NB4 (cell line): ENCODE measurements at regions not wholly inside any gene's neighbourhood (a gene's known extent, or its start where the extent isn't known, plus 50 kb on each side); places are given as distances from the start of the nearest gene placed in this dataset.

ENCODE experiments used
- DNase-seq: peaks from one replicate; pipeline ENCODE4 v3.0.0; 2010; ENCODE audit warnings: low read depth
- H3K4me3 ChIP-seq: one replicate; pipeline ENCODE4 v1.5.1; 2011; ENCODE audit warnings: mild to moderate bottlenecking, low read depth, low read length, moderate library complexity
- CTCF ChIP-seq: IDR thresholded peaks from one replicate; pipeline ENCODE4 v1.5.1; 2012; ENCODE audit warnings: low read depth, low read length
- MAX ChIP-seq: IDR thresholded peaks from 2 replicates; pipeline ENCODE4 v1.6.1; 2011; ENCODE audit warnings: low read depth, low read length
- MYC ChIP-seq: IDR thresholded peaks from 2 replicates; pipeline ENCODE4 v1.6.1; 2011; ENCODE audit warnings: low read depth, low read length
- POLR2A ChIP-seq: IDR thresholded peaks from 2 replicates; pipeline ENCODE4 v1.6.1; 2011; ENCODE audit warnings: mild to moderate bottlenecking; ENCODE audit not compliant: insufficient read length; ENCODE audit errors: extremely low read depth

- no peak overlapping the region for H3K4me3 ChIP-seq
- no peak for DNase-seq
- TF ChIP-seq MAX (no peak), MYC (no peak), CTCF (no peak), POLR2A (no peak)
These were observed 177.2 kb upstream of the MYO3A start for GRCh38 chr10:25756784-25757183.

GRCh38 chr10:25758041-25758457 lies 176.0 kb upstream of the MYO3A start:
- TF ChIP-seq MAX: no peak
- peak; percentile 53 for TF ChIP-seq CTCF
- no peak for TF ChIP-seq POLR2A
- TF ChIP-seq MYC: no peak
- peak; percentile 45 for DNase-seq
- no peak overlapping the region for H3K4me3 ChIP-seq

GRCh38 chr10:25758511-25758910 lies 175.5 kb upstream of the MYO3A start:
- no peak overlapping the region for H3K4me3 ChIP-seq
- TF ChIP-seq CTCF (no peak), MAX (no peak), POLR2A (no peak), MYC (no peak)
- no peak for DNase-seq

- no peak for TF ChIP-seq POLR2A
- TF ChIP-seq MYC: no peak
- no peak for TF ChIP-seq CTCF
- TF ChIP-seq MAX: no peak
- no peak overlapping the region for H3K4me3 ChIP-seq
- DNase-seq: no peak
These were observed 172.1 kb upstream of the MYO3A start for GRCh38 chr10:25761937-25762336.

- no peak for TF ChIP-seq MAX
- TF ChIP-seq CTCF: no peak
- TF ChIP-seq POLR2A: no peak
- no peak for TF ChIP-seq MYC
These were observed 167.8 kb upstream of the MYO3A start for GRCh38 chr10:25766213-25766612.

More at GRCh38 chr10:25766213-25766612, 167.8 kb upstream of the MYO3A start:
- no peak overlapping the region for H3K4me3 ChIP-seq
- no peak for DNase-seq
